H1 (cell line): ENCODE measurements at regions not wholly inside any gene's neighbourhood (a gene's known extent, or its start where the extent isn't known, plus 50 kb on each side); places are given as distances from the start of the nearest gene placed in this dataset.

Source experiments
- CTCF ChIA-PET: fragments of 300-600 bp; sonication (Branson Sonifier 250); formaldehyde crosslinking; loops from one replicate; lab custom pipeline; 2021; ENCODE audit not compliant: partially characterized antibody; lab: Charles Lee
- POLR2A ChIA-PET: fragments of 300-600 bp; sonication (Branson Sonifier 250); formaldehyde crosslinking; loops from one replicate; lab custom pipeline; 2021; ENCODE audit warnings: inconsistent platforms; ENCODE audit not compliant: partially characterized antibody; lab: Charles Lee
- DNase-seq, 2 experiments: peaks; one replicate each; pipeline versions ENCODE4 v3.0.0 to v3.0.0-alpha.2; 2010 to 2022; ENCODE audit warnings: low spot score in 2 of 2, low read depth in 1 of 2, mixed read lengths in 1 of 2
- FAIRE-seq: peaks from 2 replicates; lab custom pipeline; 2011; peaks lifted over from hg19 to GRCh38; lab: Jason Lieb, UNC
- H2AFZ ChIP-seq: 2 replicates; pipeline ENCODE4 v1.8.1; 2012; ENCODE audit warnings: low read length, inconsistent platforms
- H2AK5ac ChIP-seq: 2 replicates; pipeline ENCODE4 v1.6.1; 2013; ENCODE audit warnings: low read depth, low read length
- H2BK120ac ChIP-seq: replicated peaks from 2 replicates; pipeline ENCODE3; 2013; ENCODE audit warnings: low read depth, low read length, inconsistent platforms
- H2BK12ac ChIP-seq: 2 replicates; pipeline ENCODE4 v1.6.1; 2013; ENCODE audit warnings: low read depth, low read length
- H2BK15ac ChIP-seq: 2 replicates; pipeline ENCODE4 v1.6.1; 2013; ENCODE audit warnings: low read length
- H2BK20ac ChIP-seq: 2 replicates; pipeline ENCODE4 v1.6.1; 2013; ENCODE audit warnings: low read length
- H2BK5ac ChIP-seq: 2 replicates; pipeline ENCODE4 v1.6.1; 2013; ENCODE audit warnings: low read depth, low read length
- H3K14ac ChIP-seq: 2 replicates; pipeline ENCODE4 v1.6.1; 2013; ENCODE audit warnings: inconsistent platforms; ENCODE audit not compliant: insufficient read length
- H3K18ac ChIP-seq: 2 replicates; pipeline ENCODE4 v1.6.1; 2013; ENCODE audit warnings: low read length; ENCODE audit errors: extremely low read depth
- H3K23ac ChIP-seq: 2 replicates; pipeline ENCODE4 v1.6.1; 2013; ENCODE audit warnings: inconsistent platforms; ENCODE audit not compliant: insufficient read length
- H3K23me2 ChIP-seq: 2 replicates; pipeline ENCODE4 v1.6.1; 2013; ENCODE audit warnings: low read depth, low read length
- H3K27ac ChIP-seq: 2 replicates; pipeline ENCODE4 v1.6.1; 2011; ENCODE audit warnings: low read depth, low read length, inconsistent platforms
- H3K27me3 ChIP-seq, 4 experiments: replicated peaks in 1 of 4; 1 replicate in 1 of 4; 2 replicates in 3 of 4; pipeline versions ENCODE4 v1.6.1 to v1.8.1; 2011 to 2013; ENCODE audit warnings: low read length in 3 of 4, mild to moderate bottlenecking in 3 of 4, inconsistent platforms in 2 of 4, mixed read lengths in 2 of 4, moderate library complexity in 1 of 4; ENCODE audit not compliant: control insufficient read depth in 3 of 4, insufficient read depth in 3 of 4; ENCODE audit errors: extremely low read depth in 1 of 4
- H3K36me3 ChIP-seq, 4 experiments: 2 replicates each; pipeline versions ENCODE4 v1.6.1 to v1.8.1; 2011 to 2013; ENCODE audit warnings: mild to moderate bottlenecking in 4 of 4, low read length in 3 of 4, moderate library complexity in 2 of 4, control low read depth in 1 of 4, inconsistent platforms in 1 of 4; ENCODE audit not compliant: insufficient read depth in 4 of 4, control insufficient read depth in 2 of 4
- H3K4ac ChIP-seq: replicated peaks from 2 replicates; pipeline ENCODE3; 2013; ENCODE audit warnings: low read length, low read depth, mixed read lengths, inconsistent platforms; ENCODE audit not compliant: insufficient read length
- H3K4me1 ChIP-seq, 4 experiments: replicated peaks in 1 of 4; 1 replicate in 1 of 4; 2 replicates in 3 of 4; pipeline versions ENCODE4 v1.6.1 to v1.8.1; 2011 to 2013; ENCODE audit warnings: low read length in 3 of 4, inconsistent platforms in 2 of 4, mixed read lengths in 1 of 4; ENCODE audit not compliant: insufficient read depth in 4 of 4, control insufficient read depth in 3 of 4
- H3K4me2 ChIP-seq, 2 experiments: 2 replicates each; pipeline versions ENCODE4 v1.6.1 to v1.8.1; 2011 to 2013; ENCODE audit warnings: low read depth in 2 of 2, low read length in 2 of 2, control low read depth in 1 of 2, inconsistent platforms in 1 of 2, mild to moderate bottlenecking in 1 of 2; ENCODE audit not compliant: insufficient read depth in 1 of 2
- H3K4me3 ChIP-seq, 4 experiments: fragments of 200-600, 300-600 bp in 1 of 4; sonication (generic), shearing (Covaris generic), sonication (Bioruptor Twin) in 1 of 4; 2 replicates each; pipeline versions ENCODE4 v1.5.1 to v1.8.1; 2011 to 2016; ENCODE audit warnings: low read length in 4 of 4, low read depth in 3 of 4, control low read depth in 2 of 4, inconsistent platforms in 2 of 4, mild to moderate bottlenecking in 2 of 4, mixed read lengths in 1 of 4, moderate library complexity in 1 of 4; ENCODE audit not compliant: insufficient read depth in 2 of 4; ENCODE audit errors: extremely low read depth in 1 of 4
- H3K56ac ChIP-seq: replicated peaks from 2 replicates; pipeline ENCODE3; 2013; ENCODE audit warnings: low read depth, mild to moderate bottlenecking, mixed read lengths, low read length, inconsistent platforms; ENCODE audit not compliant: insufficient read length
- H3K79me1 ChIP-seq: 2 replicates; pipeline ENCODE4 v1.6.1; 2013; ENCODE audit warnings: low read depth, low read length, control low read depth
- H3K79me2 ChIP-seq, 2 experiments: 2 replicates each; pipeline versions ENCODE4 v1.6.1 to v1.8.1; 2012 to 2013; ENCODE audit warnings: low read length in 2 of 2, mild to moderate bottlenecking in 2 of 2, inconsistent platforms in 1 of 2; ENCODE audit not compliant: insufficient read depth in 2 of 2, control insufficient read depth in 1 of 2
- H3K9ac ChIP-seq, 4 experiments: replicated peaks in 1 of 4; 1 replicate in 1 of 4; 2 replicates in 3 of 4; pipeline versions ENCODE4 v1.6.1 to v1.8.1; 2011 to 2013; ENCODE audit warnings: low read depth in 3 of 4, low read length in 3 of 4, control low read depth in 2 of 4, mild to moderate bottlenecking in 2 of 4, moderate library complexity in 2 of 4, inconsistent platforms in 1 of 4; ENCODE audit errors: extremely low read depth in 1 of 4
- H3K9me3 ChIP-seq, 2 experiments: 2 replicates each; pipeline versions ENCODE4 v1.6.1 to v1.8.1; 2012 to 2013; ENCODE audit warnings: mild to moderate bottlenecking in 2 of 2, moderate library complexity in 2 of 2, control low read depth in 1 of 2, inconsistent platforms in 1 of 2, low read depth in 1 of 2, low read length in 1 of 2, mixed read lengths in 1 of 2; ENCODE audit not compliant: insufficient read depth in 2 of 2
- H4K20me1 ChIP-seq, 2 experiments: replicated peaks in 1 of 2; 2 replicates each; pipeline versions ENCODE3 to v1.8.1; 2011 to 2013; ENCODE audit warnings: inconsistent platforms in 2 of 2, low read length in 2 of 2, mild to moderate bottlenecking in 1 of 2; ENCODE audit not compliant: insufficient read depth in 2 of 2, control insufficient read depth in 1 of 2
- H4K5ac ChIP-seq: 2 replicates; pipeline ENCODE4 v1.6.1; 2013; ENCODE audit warnings: low read length, low read depth, mixed read lengths, inconsistent platforms; ENCODE audit not compliant: insufficient read length
- H4K8ac ChIP-seq: 2 replicates; pipeline ENCODE4 v1.8.0; 2013; ENCODE audit warnings: mild to moderate bottlenecking, moderate library complexity, low read length, inconsistent platforms; ENCODE audit not compliant: insufficient read depth; ENCODE audit errors: extremely low read depth
- H4K91ac ChIP-seq: replicated peaks from 2 replicates; pipeline ENCODE3; 2013; ENCODE audit warnings: low read length, mixed read lengths, inconsistent platforms; ENCODE audit not compliant: insufficient read length
- ATF2 ChIP-seq: IDR thresholded peaks from 2 replicates; pipeline ENCODE4 v1.6.1; 2012; ENCODE audit warnings: low read length, inconsistent platforms
- TAF7 ChIP-seq: optimal IDR thresholded peaks from 2 replicates; pipeline ENCODE3; 2011; ENCODE audit warnings: low read depth, mild to moderate bottlenecking, inconsistent platforms, low read length, moderate library complexity, borderline replicate concordance
- WGBS, 2 experiments: shearing (Covaris generic) in 1 of 2; methylation state at CpG; one replicate each; pipeline versions ENCODE4 v1.1.6 to v1.1.7; 2013 to 2015; ENCODE audit warnings: low lambda C conversion rate in 2 of 2, mixed read lengths in 2 of 2, inconsistent platforms in 1 of 2, low coverage in 1 of 2, missing lambda C conversion rate in 1 of 2; ENCODE audit not compliant: insufficient replicate concordance in 2 of 2, insufficient coverage in 1 of 2, insufficient read length in 1 of 2; ENCODE audit errors: extremely low coverage in 1 of 2, missing lambda C conversion rate in 1 of 2; 5-methylcytosine and 5-hydroxymethylcytosine counted together

GRCh38 chr3:194841515-194841841 is 155.8 kb downstream of the FAM43A start:
- H4K5ac ChIP-seq = no peak overlapping the region
- FAIRE-seq (no peak), DNase-seq (no peak)
- no peak overlapping the region for H2BK15ac ChIP-seq
- TF ChIP-seq TAF7 (no peak), ATF2 (no peak)
- TF ChIP-seq, all 59 proteins: peak for 0
- Histone ChIP-seq H3K4me3 (no peak overlapping the region), H3K4ac (no peak overlapping the region), H3K14ac (no peak overlapping the region), H2AFZ (no peak overlapping the region), H2BK20ac (no peak overlapping the region), H3K9me3 (no peaks in the 10 kb centered on the region), H4K20me1 (no peaks in the 10 kb centered on the region), H3K36me3 (no peaks in the 10 kb centered on the region), H3K4me2 (no peak overlapping the region), H3K79me1 (no peaks in the 10 kb centered on the region), H2BK12ac (no peak overlapping the region), H3K18ac (no peak overlapping the region), H3K79me2 (no peaks in the 10 kb centered on the region), H3K23me2 (no peaks in the 10 kb centered on the region), H2BK5ac (no peak overlapping the region), H3K23ac (no peak overlapping the region), H3K27ac (no peak overlapping the region), H3K56ac (no peak overlapping the region), H3K27me3 (no peaks in the 10 kb centered on the region), H2AK5ac (no peak overlapping the region), H4K8ac (no peak overlapping the region), H4K91ac (no peak overlapping the region), H3K9ac (no peak overlapping the region), H3K4me1 (no peaks in the 10 kb centered on the region), H2BK120ac (no peak overlapping the region)
- ChIA-PET POLR2A (no interaction called here), CTCF (interaction anchor here (1.3 kb wide), 1 partner anchor 159 kb away, joined by 4 read pairs; no protein-coding TSS in a partner anchor)
- WGBS, 2 experiments = 69% methylated on average over 2 of the region's 2 CpGs; no CpG with 5 or more reads in 1 of the 2 experiments
